Retinal pigment epithelial cell (primary cell): ENCODE measurements at regions not wholly inside any gene's neighbourhood (a gene's known extent, or its start where the extent isn't known, plus 50 kb on each side); places are given as distances from the start of the nearest gene placed in this dataset.

Experiments used
- DNase-seq: peaks from one replicate; pipeline ENCODE4 v3.0.0-alpha.2; 2010; ENCODE audit warnings: low read depth
- H3K4me3 ChIP-seq: 2 replicates; pipeline ENCODE4 v1.5.1; 2011; ENCODE audit warnings: mild to moderate bottlenecking, low read length, control low read depth, moderate library complexity
- TF ChIP-seq, protein P1 (sequence below): conservative IDR thresholded peaks from 2 replicates; pipeline ENCODE4 v1.5.1; 2011; ENCODE audit warnings: low read depth, low read length, control low read depth, inconsistent platforms

DNA sequence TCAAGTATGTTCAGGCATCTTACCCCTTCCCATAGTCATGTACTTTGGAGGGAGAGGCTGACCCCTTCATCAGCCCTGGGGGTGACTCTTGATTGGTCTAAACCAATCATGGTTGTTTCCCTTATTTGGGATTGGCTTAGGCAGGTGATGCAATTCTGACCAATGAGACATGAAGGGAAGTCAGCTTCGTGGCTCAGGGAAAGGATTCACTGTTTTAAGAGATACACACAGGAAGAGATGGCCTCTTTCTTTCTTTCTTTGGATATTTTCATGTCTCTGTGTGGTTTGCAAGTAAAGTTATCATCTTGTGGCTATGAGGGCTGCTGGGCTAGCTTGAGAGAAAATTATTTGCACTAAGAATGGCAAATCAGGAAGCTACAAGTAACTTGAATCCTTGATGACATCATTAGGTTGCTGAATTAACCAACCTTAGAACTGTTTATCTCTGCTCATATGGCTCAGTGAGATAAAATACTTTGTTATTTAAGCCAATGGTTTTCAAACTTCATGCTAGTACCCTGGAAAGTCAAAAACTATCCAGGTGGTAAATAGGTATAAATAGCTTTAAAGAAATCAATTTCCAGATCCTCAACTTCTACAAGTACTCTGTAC, 144.2 kb upstream of the CENPW start:
- H3K4me3 ChIP-seq: no peak overlapping the region
- TF ChIP-seq, protein P1, sequence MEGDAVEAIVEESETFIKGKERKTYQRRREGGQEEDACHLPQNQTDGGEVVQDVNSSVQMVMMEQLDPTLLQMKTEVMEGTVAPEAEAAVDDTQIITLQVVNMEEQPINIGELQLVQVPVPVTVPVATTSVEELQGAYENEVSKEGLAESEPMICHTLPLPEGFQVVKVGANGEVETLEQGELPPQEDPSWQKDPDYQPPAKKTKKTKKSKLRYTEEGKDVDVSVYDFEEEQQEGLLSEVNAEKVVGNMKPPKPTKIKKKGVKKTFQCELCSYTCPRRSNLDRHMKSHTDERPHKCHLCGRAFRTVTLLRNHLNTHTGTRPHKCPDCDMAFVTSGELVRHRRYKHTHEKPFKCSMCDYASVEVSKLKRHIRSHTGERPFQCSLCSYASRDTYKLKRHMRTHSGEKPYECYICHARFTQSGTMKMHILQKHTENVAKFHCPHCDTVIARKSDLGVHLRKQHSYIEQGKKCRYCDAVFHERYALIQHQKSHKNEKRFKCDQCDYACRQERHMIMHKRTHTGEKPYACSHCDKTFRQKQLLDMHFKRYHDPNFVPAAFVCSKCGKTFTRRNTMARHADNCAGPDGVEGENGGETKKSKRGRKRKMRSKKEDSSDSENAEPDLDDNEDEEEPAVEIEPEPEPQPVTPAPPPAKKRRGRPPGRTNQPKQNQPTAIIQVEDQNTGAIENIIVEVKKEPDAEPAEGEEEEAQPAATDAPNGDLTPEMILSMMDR: no peak
- DNase-seq: no peak

DNA sequence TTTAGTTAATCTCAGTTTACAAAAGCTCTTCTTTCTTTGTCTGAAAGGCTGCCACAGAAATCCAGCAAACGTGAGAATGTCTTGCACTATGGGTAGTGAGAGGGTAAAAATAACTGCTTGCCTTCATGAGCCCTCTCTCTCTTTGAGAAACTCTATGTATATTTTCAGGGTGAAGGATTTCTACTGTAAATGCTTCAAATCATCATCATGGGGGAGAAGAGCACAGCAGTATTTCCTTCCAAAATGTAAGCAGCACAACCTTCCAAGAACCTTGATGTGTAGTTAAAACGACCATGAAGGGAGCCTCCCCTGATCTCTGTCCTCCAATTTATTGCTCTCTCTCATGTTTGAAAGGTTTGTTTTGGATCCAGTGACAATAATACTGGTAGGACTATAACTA, 141.3 kb upstream of the CENPW start:
- TF ChIP-seq, protein P1: no peak
- DNase-seq: no peak
- no peak overlapping the region for H3K4me3 ChIP-seq

DNA sequence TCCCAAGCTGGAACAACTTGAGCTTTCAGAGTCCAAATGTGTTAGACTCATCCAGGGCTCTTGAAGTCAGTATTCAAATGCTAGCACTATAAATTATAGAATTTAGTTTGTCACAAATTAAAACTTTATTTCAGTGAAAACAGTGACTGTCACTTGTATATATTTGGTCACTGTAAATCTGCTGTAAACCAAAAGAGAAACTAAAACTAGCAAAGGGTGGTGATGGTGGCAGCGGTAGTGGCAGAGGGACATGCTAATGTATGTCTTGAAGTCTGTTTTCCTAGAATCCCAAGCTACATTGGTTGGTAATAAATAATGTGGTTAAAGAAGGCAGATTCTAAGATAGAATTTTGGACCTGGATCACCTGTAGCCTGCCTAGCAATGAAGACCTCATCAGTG, 140.4 kb upstream of the CENPW start:
- no peak for DNase-seq
- no peak overlapping the region for H3K4me3 ChIP-seq
- TF ChIP-seq, protein P1: no peak

DNA sequence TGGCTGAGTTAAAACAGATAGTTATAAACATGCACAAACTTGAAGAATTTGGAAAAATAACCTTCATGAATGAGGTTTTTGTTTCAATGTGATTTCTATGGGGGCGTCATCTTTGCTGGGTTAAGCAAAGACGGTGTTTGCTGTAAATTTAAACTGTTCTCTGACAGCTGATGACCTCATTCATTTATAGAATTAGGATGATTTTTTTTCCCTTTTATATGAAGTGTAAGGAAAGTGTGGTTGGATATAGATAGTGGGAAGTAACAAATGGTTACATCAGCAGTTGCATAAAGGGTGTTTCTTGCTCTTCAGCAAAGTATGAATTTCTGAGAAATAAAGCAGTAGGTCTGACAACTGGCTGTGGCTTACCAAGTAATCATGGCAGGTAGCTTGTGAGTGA, 137.2 kb upstream of the CENPW start:
- TF ChIP-seq, protein P1: no peak
- H3K4me3 ChIP-seq: no peak overlapping the region
- no peak for DNase-seq

DNA sequence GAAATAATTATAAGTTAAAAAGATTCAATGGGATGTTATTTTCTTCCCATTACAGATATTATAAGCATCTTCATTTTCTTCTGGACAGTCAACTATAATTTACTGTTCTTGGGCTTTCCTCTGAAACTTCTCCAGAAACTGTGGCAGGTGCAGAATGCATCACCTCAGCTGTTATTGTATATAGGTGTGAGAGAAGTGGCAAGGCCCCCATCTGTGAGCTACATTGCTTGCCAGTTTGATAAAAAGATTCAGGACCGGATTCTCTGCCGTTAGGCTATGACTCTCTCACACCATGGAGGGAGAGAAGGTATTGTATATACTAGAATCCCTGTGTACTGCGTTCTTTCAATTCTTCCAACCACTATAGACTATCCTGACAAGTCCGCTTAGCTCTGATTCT, 135.8 kb upstream of the CENPW start:
- DNase-seq: no peak
- no peak overlapping the region for H3K4me3 ChIP-seq
- TF ChIP-seq, protein P1: no peak

DNA sequence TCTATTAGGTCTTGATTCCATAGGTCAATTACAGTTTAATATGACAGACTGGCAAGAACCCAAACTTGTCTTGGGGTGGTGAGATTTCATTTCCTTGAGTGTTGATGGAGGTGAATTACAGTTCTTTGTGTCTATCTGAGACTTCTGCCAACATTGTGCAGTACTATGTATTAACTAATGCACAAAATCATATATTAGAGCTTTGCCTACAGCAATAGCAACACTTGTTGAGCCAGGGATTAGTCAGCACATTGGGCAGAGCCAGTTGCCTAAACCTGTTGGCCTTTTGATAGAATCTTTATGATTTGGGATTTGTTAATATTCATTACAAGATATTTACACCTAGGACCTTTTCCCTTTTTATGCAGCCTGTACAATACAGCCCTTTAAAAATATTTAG, 135.3 kb upstream of the CENPW start:
- TF ChIP-seq, protein P1: no peak
- no peak for DNase-seq
- no peak overlapping the region for H3K4me3 ChIP-seq

DNA sequence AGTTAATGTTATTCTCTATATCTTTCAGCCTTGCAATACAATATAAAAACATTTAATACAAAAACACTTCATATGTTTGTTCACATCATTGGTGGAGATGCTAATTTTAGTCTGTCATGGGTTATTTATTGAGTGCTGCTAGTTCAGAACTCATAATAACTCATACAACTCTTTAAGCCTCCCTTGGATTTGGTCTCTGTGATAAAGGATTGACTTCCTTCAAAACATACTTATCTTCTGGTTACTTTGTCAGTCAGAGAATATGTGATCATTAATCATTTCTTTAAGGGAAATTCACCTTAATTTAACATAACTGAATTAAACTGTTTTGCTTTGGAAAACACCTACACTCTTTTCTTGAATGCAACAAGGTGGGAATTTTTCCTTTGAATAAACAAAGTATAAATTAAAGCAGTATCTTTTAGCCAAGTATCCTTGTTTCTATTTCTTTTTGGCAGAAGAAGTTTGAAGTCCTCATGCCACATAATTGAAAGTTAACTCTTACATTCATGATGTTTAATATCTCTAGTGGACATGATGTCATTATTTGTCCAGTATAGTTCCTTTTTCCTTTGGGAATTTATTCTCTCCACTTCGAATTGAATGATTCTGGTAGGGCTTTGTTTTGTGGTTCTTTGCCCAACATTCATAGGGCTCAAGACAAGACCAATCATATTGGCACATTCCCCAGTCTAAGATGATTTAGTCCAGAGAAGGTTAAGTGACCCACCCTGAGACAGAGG, 133.2 kb upstream of the CENPW start:
- TF ChIP-seq, protein P1: no peak
- DNase-seq: no peak
- H3K4me3 ChIP-seq: no peak overlapping the region
